ENCODE measurements at regions not wholly inside any gene's neighbourhood (a gene's known extent, or its start where the extent isn't known, plus 50 kb on each side); places are given as distances from the start of the nearest gene placed in this dataset.

- Histone ChIP-seq H2BK5ac (ENCODE audit: low read length) (no peak overlapping the region), H4K8ac (ENCODE audit: low read depth, low read length) (no peak overlapping the region), H3K4ac (ENCODE audit: low read length) (no peak overlapping the region), H3K4me2 (ENCODE audit: insufficient read depth, low read length, poor library complexity, severe bottlenecking) (no peak overlapping the region), H3K18ac (ENCODE audit: low read length) (no peak overlapping the region), H3K9me3 (replicated peaks in 1 of 2; ENCODE audit: control insufficient read depth in 2 of 2, insufficient read depth in 1 of 2, low read depth in 1 of 2, low read length in 2 of 2) (peaks cover 0 to 11% of the 10 kb centered on the region in 2 donors), H2AFZ (ENCODE audit: low read length) (no peak overlapping the region), H3K4me1 (ENCODE audit: control insufficient read depth in 2 of 2, insufficient read depth in 1 of 2, low read depth in 1 of 2, low read length in 2 of 2) (peaks cover 4 to 11% of the 10 kb centered on the region in 2 donors), H2BK12ac (ENCODE audit: low read length) (no peak overlapping the region), H3K23ac (ENCODE audit: low read depth, low read length, poor library complexity) (no peak overlapping the region), H3K36me3 (replicated peaks in 1 of 2; ENCODE audit: control insufficient read depth in 2 of 2, insufficient read depth in 2 of 2, low read length in 2 of 2) (peaks cover 0 to 3% of the 10 kb centered on the region in 2 donors), H2AK5ac (ENCODE audit: low read depth, low read length) (no peak overlapping the region), H4K91ac (ENCODE audit: low read depth, low read length, poor library complexity) (no peak overlapping the region), H3K14ac (ENCODE audit: low read length) (no peak overlapping the region), H3K79me1 (ENCODE audit: low read depth, low read length) (peaks cover 3% of the 10 kb centered on the region), H3K27me3 (ENCODE audit: control insufficient read depth in 3 of 3, insufficient read depth in 3 of 3, low read depth in 1 of 3, low read length in 3 of 3) (peaks cover 0 to 10% (median 0%) of the 10 kb centered on the region in 3 experiments), H3K9ac (ENCODE audit: low read depth, low read length, poor library complexity) (no peak overlapping the region), H3K27ac (replicated peaks; ENCODE audit: low read length) (no peak overlapping the region), H3K4me3 (ENCODE audit: low read length in 2 of 2) (no peak overlapping the region), H2BK15ac (ENCODE audit: low read length) (no peak overlapping the region), H2BK120ac (ENCODE audit: low read depth, low read length) (no peak overlapping the region)
- WGBS, 2 donors (ENCODE audit: extremely low coverage in 2 of 2, insufficient read length in 2 of 2, insufficient replicate concordance in 1 of 2) = no CpG with 5 or more reads among the region's 4 CpGs
- no peak for DNase-seq (ENCODE audit: low spot score)
Measured at GRCh38 chr12:125198652-125199051, 133.4 kb downstream of the AACS start.

GRCh38 chr12:125201090-125201489 is 135.9 kb downstream of the AACS start:
- no peak overlapping the region for H3K23ac ChIP-seq (ENCODE audit: low read depth, low read length, poor library complexity)
- H3K18ac ChIP-seq (ENCODE audit: low read length) = no peak overlapping the region
- no peak for DNase-seq (ENCODE audit: low spot score)
- H2AK5ac ChIP-seq (ENCODE audit: low read depth, low read length) = no peak overlapping the region
- H4K91ac ChIP-seq (ENCODE audit: low read depth, low read length, poor library complexity) = no peak overlapping the region
- no peak overlapping the region for H4K8ac ChIP-seq (ENCODE audit: low read depth, low read length)
- peaks cover 0 to 6% (median 0%) of the 10 kb centered on the region in 3 experiments for H3K27me3 ChIP-seq (ENCODE audit: control insufficient read depth in 3 of 3, insufficient read depth in 3 of 3, low read depth in 1 of 3, low read length in 3 of 3)
- H2BK120ac ChIP-seq (ENCODE audit: low read depth, low read length) = no peak overlapping the region
- no CpG with 5 or more reads among the region's 3 CpGs for WGBS, 2 donors (ENCODE audit: extremely low coverage in 2 of 2, insufficient read length in 2 of 2, insufficient replicate concordance in 1 of 2)
- H3K36me3 ChIP-seq (replicated peaks in 1 of 2; ENCODE audit: control insufficient read depth in 2 of 2, insufficient read depth in 2 of 2, low read length in 2 of 2) = peaks cover 0 to 3% of the 10 kb centered on the region in 2 donors
- H2BK15ac ChIP-seq (ENCODE audit: low read length) = no peak overlapping the region
- no peak overlapping the region for H3K4me3 ChIP-seq (ENCODE audit: low read length in 2 of 2)
- H3K4ac ChIP-seq (ENCODE audit: low read length) = no peak overlapping the region
- no peak overlapping the region for H2BK5ac ChIP-seq (ENCODE audit: low read length)
- no peak overlapping the region for H3K14ac ChIP-seq (ENCODE audit: low read length)
- H3K27ac ChIP-seq (replicated peaks; ENCODE audit: low read length) = no peak overlapping the region
- H3K4me1 ChIP-seq (ENCODE audit: control insufficient read depth in 2 of 2, insufficient read depth in 1 of 2, low read depth in 1 of 2, low read length in 2 of 2) = peaks cover 0 to 11% of the 10 kb centered on the region in 2 donors
- no peak overlapping the region for H3K4me2 ChIP-seq (ENCODE audit: insufficient read depth, low read length, poor library complexity, severe bottlenecking)
- H3K9me3 ChIP-seq (replicated peaks in 1 of 2; ENCODE audit: control insufficient read depth in 2 of 2, insufficient read depth in 1 of 2, low read depth in 1 of 2, low read length in 2 of 2) = peaks cover 0 to 11% of the 10 kb centered on the region in 2 donors
- H2AFZ ChIP-seq (ENCODE audit: low read length) = no peak overlapping the region
- no peak overlapping the region for H2BK12ac ChIP-seq (ENCODE audit: low read length)
- H3K9ac ChIP-seq (ENCODE audit: low read depth, low read length, poor library complexity) = no peak overlapping the region
- peaks cover 3% of the 10 kb centered on the region for H3K79me1 ChIP-seq (ENCODE audit: low read depth, low read length)

GRCh38 chr12:125201940-125202339 is 136.7 kb downstream of the AACS start:
- Histone ChIP-seq H4K8ac (ENCODE audit: low read depth, low read length) (no peak overlapping the region), H3K4me1 (ENCODE audit: control insufficient read depth in 2 of 2, insufficient read depth in 1 of 2, low read depth in 1 of 2, low read length in 2 of 2) (peaks cover 0 to 11% of the 10 kb centered on the region in 2 donors), H3K9me3 (replicated peaks in 1 of 2; ENCODE audit: control insufficient read depth in 2 of 2, insufficient read depth in 1 of 2, low read depth in 1 of 2, low read length in 2 of 2) (peaks cover 0 to 11% of the 10 kb centered on the region in 2 donors), H3K27me3 (ENCODE audit: control insufficient read depth in 3 of 3, insufficient read depth in 3 of 3, low read depth in 1 of 3, low read length in 3 of 3) (peaks cover 0 to 6% (median 0%) of the 10 kb centered on the region in 3 experiments), H4K91ac (ENCODE audit: low read depth, low read length, poor library complexity) (no peak overlapping the region), H3K36me3 (replicated peaks in 1 of 2; ENCODE audit: control insufficient read depth in 2 of 2, insufficient read depth in 2 of 2, low read length in 2 of 2) (peaks cover 0 to 3% of the 10 kb centered on the region in 2 donors), H3K14ac (ENCODE audit: low read length) (no peak overlapping the region), H3K79me1 (ENCODE audit: low read depth, low read length) (peaks cover 3% of the 10 kb centered on the region), H3K23ac (ENCODE audit: low read depth, low read length, poor library complexity) (no peak overlapping the region), H3K9ac (ENCODE audit: low read depth, low read length, poor library complexity) (no peak overlapping the region), H2AK5ac (ENCODE audit: low read depth, low read length) (no peak overlapping the region), H2BK12ac (ENCODE audit: low read length) (no peak overlapping the region), H3K27ac (replicated peaks; ENCODE audit: low read length) (no peak overlapping the region), H3K4ac (ENCODE audit: low read length) (no peak overlapping the region), H2BK15ac (ENCODE audit: low read length) (no peak overlapping the region), H3K4me2 (ENCODE audit: insufficient read depth, low read length, poor library complexity, severe bottlenecking) (no peak overlapping the region), H3K4me3 (ENCODE audit: low read length in 2 of 2) (no peak overlapping the region), H2BK5ac (ENCODE audit: low read length) (no peak overlapping the region), H2BK120ac (ENCODE audit: low read depth, low read length) (no peak overlapping the region), H2AFZ (ENCODE audit: low read length) (no peak overlapping the region), H3K18ac (ENCODE audit: low read length) (no peak overlapping the region)
- no peak for DNase-seq (ENCODE audit: low spot score)
- WGBS, 2 donors (ENCODE audit: extremely low coverage in 2 of 2, insufficient read length in 2 of 2, insufficient replicate concordance in 1 of 2) = no CpG with 5 or more reads among the region's 2 CpGs

GRCh38 chr12:125202421-125202820 is 137.2 kb downstream of the AACS start:
- Histone ChIP-seq H3K18ac (ENCODE audit: low read length) (no peak overlapping the region), H3K79me1 (ENCODE audit: low read depth, low read length) (peaks cover 5% of the 10 kb centered on the region)
- no CpG with 5 or more reads among the region's 1 CpG for WGBS, 2 donors (ENCODE audit: extremely low coverage in 2 of 2, insufficient read length in 2 of 2, insufficient replicate concordance in 1 of 2)

More at GRCh38 chr12:125202421-125202820, 137.2 kb downstream of the AACS start:
- H2BK12ac ChIP-seq (ENCODE audit: low read length) = no peak overlapping the region
- H4K8ac ChIP-seq (ENCODE audit: low read depth, low read length) = no peak overlapping the region
- peaks cover 0 to 11% of the 10 kb centered on the region in 2 donors for H3K4me1 ChIP-seq (ENCODE audit: control insufficient read depth in 2 of 2, insufficient read depth in 1 of 2, low read depth in 1 of 2, low read length in 2 of 2)
- H3K14ac ChIP-seq (ENCODE audit: low read length) = no peak overlapping the region
- no peak overlapping the region for H2AK5ac ChIP-seq (ENCODE audit: low read depth, low read length)
- no peak overlapping the region for H3K27ac ChIP-seq (replicated peaks; ENCODE audit: low read length)
- H3K27me3 ChIP-seq (ENCODE audit: control insufficient read depth in 3 of 3, insufficient read depth in 3 of 3, low read depth in 1 of 3, low read length in 3 of 3) = peaks cover 0 to 5% (median 0%) of the 10 kb centered on the region in 3 experiments
- no peak for DNase-seq (ENCODE audit: low spot score)
- H2AFZ ChIP-seq (ENCODE audit: low read length) = no peak overlapping the region
- peak overlapping the region; percentile 21 for H3K9ac ChIP-seq (ENCODE audit: low read depth, low read length, poor library complexity)
- no peak overlapping the region for H3K4me2 ChIP-seq (ENCODE audit: insufficient read depth, low read length, poor library complexity, severe bottlenecking)
- H3K36me3 ChIP-seq (replicated peaks in 1 of 2; ENCODE audit: control insufficient read depth in 2 of 2, insufficient read depth in 2 of 2, low read length in 2 of 2) = peaks cover 0 to 5% of the 10 kb centered on the region in 2 donors
- H2BK5ac ChIP-seq (ENCODE audit: low read length) = no peak overlapping the region
- no peak overlapping the region for H3K23ac ChIP-seq (ENCODE audit: low read depth, low read length, poor library complexity)
- no peak overlapping the region for H3K4me3 ChIP-seq (ENCODE audit: low read length in 2 of 2)
- peaks cover 0 to 11% of the 10 kb centered on the region in 2 donors for H3K9me3 ChIP-seq (replicated peaks in 1 of 2; ENCODE audit: control insufficient read depth in 2 of 2, insufficient read depth in 1 of 2, low read depth in 1 of 2, low read length in 2 of 2)
- H2BK15ac ChIP-seq (ENCODE audit: low read length) = no peak overlapping the region
- no peak overlapping the region for H4K91ac ChIP-seq (ENCODE audit: low read depth, low read length, poor library complexity)
- H3K4ac ChIP-seq (ENCODE audit: low read length) = no peak overlapping the region
- no peak overlapping the region for H2BK120ac ChIP-seq (ENCODE audit: low read depth, low read length)
